ENCODE measurements at regions not wholly inside any gene's neighbourhood (a gene's known extent, or its start where the extent isn't known, plus 50 kb on each side); places are given as distances from the start of the nearest gene placed in this dataset.

- TF ChIP-seq ZFX (IDR thresholded peaks at IDR 0.05; ENCODE audit: borderline replicate concordance) (no peak), CTCF (IDR thresholded peaks at IDR 0.05) (no peak)
- no peak overlapping the region for H3K27ac ChIP-seq
Measured at GRCh38 chr13:85853901-85854663, 54.9 kb upstream of the SLITRK6 start.

- TF ChIP-seq CTCF (IDR thresholded peaks at IDR 0.05): no peak
- TF ChIP-seq ZFX (IDR thresholded peaks at IDR 0.05; ENCODE audit: borderline replicate concordance): no peak
- no peak overlapping the region for H3K27ac ChIP-seq
Measured at GRCh38 chr13:85853161-85853894, 54.1 kb upstream of the SLITRK6 start.
